ENCODE measurements at regions not wholly inside any gene's neighbourhood (a gene's known extent, or its start where the extent isn't known, plus 50 kb on each side); places are given as distances from the start of the nearest gene placed in this dataset.
A peak's percentile ranks its signal among the peaks of the same experiment; 100 is the strongest.
"Not testable (repeated sequence)": the region's sequence is repeated elsewhere in the genome, so short reads cannot be mapped to it uniquely, and the experiment has no call there.

DNA sequence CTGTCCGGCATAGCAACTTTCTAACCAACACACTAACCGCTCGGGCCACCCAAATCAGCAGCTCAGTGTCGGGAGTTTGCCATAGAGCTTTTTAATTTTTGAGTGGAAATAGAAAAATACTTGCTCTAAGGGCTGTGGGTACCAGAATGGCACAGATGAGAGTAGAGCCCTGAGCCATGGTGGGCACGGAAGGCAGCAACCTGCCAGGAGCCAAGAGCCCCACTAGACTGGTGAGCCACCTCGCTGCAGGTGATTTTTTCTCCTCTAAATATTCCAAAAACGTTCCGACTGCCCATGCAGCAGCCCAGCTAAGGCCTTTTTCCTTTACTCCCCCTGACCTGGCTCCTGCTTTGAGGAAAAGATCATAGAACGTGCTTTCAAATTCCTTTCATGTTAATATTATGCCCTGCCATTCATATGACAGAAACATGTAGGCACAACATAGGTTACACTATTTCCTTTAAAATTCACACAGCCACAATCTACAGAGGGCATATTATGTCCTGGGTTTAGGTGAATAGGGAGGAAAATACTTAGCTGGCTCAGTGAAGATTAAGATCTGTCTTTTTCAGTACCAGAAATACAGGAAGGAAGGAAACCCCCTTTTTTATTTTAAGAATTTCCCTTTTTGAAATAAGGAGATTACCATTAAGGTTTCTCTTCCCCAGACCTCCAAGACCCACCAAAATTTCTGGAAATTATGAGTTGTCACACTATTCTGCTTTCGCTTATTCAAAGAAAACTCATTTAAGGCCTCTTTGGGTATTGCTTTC, 81.0 kb upstream of the ATP12A start:
- 84 to 85% methylated on average over 9 to 10 of the region's 10 CpGs for WGBS, 2 donors

DNA sequence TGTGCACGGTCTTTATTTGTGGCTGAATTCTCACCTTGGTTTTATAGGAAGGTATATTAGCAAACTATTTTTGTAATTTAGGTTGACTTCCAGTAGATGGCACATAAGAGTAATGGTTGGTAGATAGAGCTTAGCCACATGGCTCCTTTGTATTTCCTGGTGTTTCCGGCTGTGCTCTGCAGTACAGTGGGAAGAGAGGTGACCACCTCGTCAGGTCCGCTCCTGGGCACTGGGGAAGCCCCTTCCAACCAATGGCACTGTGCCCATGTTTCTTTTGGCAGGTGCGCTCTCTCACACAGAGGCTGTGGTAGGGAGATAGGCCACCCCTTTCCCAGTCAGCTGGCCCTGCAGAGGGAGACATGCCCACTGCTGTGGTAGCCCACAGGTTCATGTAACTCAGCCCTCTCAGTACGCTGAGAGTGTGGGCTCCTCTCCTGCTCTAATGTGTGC, 74.3 kb upstream of the ATP12A start:
- no peaks in the 10 kb centered on the region for H3K9me3 ChIP-seq
- TF ChIP-seq, protein P1, sequence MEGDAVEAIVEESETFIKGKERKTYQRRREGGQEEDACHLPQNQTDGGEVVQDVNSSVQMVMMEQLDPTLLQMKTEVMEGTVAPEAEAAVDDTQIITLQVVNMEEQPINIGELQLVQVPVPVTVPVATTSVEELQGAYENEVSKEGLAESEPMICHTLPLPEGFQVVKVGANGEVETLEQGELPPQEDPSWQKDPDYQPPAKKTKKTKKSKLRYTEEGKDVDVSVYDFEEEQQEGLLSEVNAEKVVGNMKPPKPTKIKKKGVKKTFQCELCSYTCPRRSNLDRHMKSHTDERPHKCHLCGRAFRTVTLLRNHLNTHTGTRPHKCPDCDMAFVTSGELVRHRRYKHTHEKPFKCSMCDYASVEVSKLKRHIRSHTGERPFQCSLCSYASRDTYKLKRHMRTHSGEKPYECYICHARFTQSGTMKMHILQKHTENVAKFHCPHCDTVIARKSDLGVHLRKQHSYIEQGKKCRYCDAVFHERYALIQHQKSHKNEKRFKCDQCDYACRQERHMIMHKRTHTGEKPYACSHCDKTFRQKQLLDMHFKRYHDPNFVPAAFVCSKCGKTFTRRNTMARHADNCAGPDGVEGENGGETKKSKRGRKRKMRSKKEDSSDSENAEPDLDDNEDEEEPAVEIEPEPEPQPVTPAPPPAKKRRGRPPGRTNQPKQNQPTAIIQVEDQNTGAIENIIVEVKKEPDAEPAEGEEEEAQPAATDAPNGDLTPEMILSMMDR (IDR thresholded peaks at IDR 0.05): peak in 2 of 6 experiments; percentile 11 to 62
- no peak for TF ChIP-seq POLR2A (IDR thresholded peaks at IDR 0.05)
- H3K4me3 ChIP-seq: no peak overlapping the region
- H3K36me3 ChIP-seq: no peaks in the 10 kb centered on the region
- peaks cover 0 to 26% (median 0%) of the 10 kb centered on the region in 4 donors for H3K27me3 ChIP-seq
- H3K4me1 ChIP-seq: no peaks in the 10 kb centered on the region
- no peak for DNase-seq
- intact Hi-C loops (cut with DNase I): no loop called here
- WGBS, 2 donors: 60 to 81% methylated on average over 2 to 6 of the region's 6 CpGs
- no peak overlapping the region for H3K27ac ChIP-seq

More for the DNA sequence above, 81.0 kb upstream of the ATP12A start:
- H3K9me3 ChIP-seq; H3K36me3 ChIP-seq; H3K4me1 ChIP-seq; intact Hi-C loops (cut with DNase I); H3K4me3 ChIP-seq; H3K27ac ChIP-seq; DNase-seq: not testable (repeated sequence)
- peaks cover 0 to 39% (median 0%) of the 10 kb centered on the region in 4 donors for H3K27me3 ChIP-seq

DNA sequence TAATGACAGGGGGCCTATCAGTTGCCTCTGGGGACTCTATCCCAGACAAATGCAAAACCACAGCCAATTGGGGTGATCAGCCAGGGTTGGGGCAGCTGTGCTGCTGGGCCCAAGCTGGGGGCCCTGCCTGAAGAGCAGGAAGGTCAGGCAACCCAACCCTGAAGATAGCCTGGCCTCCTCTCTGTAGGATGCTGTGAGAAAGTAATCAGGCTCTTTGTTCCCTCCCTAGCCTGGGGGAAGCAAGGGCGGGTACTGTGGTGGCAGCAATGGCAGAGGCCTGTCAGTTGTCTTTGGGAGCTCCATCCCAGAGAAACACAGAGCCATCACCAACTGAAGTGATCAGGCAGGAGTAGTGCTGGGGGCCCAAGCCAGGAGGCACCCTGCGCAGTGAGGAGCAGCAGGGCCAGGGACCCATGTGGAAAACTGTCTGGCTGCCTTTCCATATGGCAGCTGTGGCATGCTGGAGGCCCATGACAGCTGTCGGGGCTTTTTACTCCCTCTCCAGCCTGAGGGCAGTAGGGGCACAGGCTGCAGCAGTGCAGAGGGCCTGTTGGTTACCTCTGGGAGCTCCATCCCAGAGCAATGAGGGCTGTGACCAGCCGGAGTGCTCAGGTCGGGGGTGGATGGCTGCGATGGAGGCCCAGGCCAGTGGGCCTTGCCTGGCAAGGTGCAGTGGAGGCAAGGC, 73.6 kb upstream of the ATP12A start:
- intact Hi-C loops (cut with DNase I): no loop called here
- H3K4me1 ChIP-seq: no peaks in the 10 kb centered on the region
- H3K27ac ChIP-seq: no peak overlapping the region
- 70 to 87% methylated on average over 2 to 3 of the region's 6 CpGs for whole genome bisulfite sequencing, 2 donors
- no peaks in the 10 kb centered on the region for H3K36me3 ChIP-seq
- TF ChIP-seq, protein P1 (IDR thresholded peaks at IDR 0.05): no peak
- no peak for TF ChIP-seq POLR2A (IDR thresholded peaks at IDR 0.05)
- no peak overlapping the region for H3K4me3 ChIP-seq
- DNase-seq: no peak
- peaks cover 0 to 24% (median 0%) of the 10 kb centered on the region in 4 donors for H3K27me3 ChIP-seq
- H3K9me3 ChIP-seq: no peaks in the 10 kb centered on the region

DNA sequence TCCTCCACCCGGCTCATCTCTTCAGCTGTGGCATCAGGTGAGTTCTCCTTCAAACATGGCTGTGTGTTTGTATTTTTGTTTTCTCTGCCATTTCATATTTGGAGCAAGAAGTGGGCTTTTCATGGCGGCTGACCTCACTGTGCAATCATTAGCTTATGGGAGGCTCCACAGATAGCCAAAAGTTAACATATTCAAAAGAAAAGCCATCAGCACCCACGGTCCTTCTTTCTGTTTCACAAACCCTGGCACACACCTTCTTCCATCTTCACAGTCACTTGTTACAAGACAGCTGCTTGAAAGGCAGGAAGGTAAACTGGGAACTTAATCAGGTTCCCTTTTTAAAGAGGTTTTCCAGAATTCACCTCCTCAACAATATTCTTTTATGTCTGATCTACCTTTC, 69.3 kb upstream of the ATP12A start:
- Histone ChIP-seq H3K4me1 (no peaks in the 10 kb centered on the region), H3K27me3 (peaks cover 0 to 7% (median 0%) of the 10 kb centered on the region in 4 donors), H3K36me3 (no peaks in the 10 kb centered on the region), H3K4me3 (no peak overlapping the region), H3K9me3 (no peaks in the 10 kb centered on the region), H3K27ac (no peak overlapping the region)
- no peak for DNase-seq
- TF ChIP-seq, protein P1 (IDR thresholded peaks at IDR 0.05): no peak
- no peak for TF ChIP-seq POLR2A (IDR thresholded peaks at IDR 0.05)
- intact Hi-C loops (cut with DNase I): no loop called here
- 52 to 76% methylated on average over 3 of the region's 3 CpGs for WGBS, 2 donors

DNA sequence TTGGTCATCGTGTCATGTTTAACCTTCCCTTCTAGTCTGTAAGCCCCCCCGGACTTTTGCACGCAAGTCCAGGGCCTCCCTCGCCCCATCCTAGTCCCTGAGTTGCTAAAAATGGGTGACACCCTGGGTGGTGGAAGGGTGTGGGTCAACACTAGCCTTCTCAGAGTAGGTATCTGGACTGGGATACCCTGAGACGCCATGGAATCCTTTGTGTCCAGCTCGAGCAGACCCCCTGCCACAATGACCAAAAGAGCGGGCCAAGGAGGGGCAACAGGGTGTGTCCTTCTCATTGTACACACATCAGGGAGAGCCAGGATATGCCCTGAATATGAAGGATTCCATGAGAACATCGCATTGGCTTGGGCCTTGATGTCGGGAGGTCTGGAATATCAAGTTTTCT, 67.5 kb upstream of the ATP12A start:
- intact Hi-C loops (cut with DNase I): no loop called here

More for the DNA sequence above, 67.5 kb upstream of the ATP12A start:
- H3K4me3 ChIP-seq: no peak overlapping the region
- H3K27ac ChIP-seq: no peak overlapping the region
- 92 to 100% methylated on average over 3 to 7 of the region's 9 CpGs for WGBS, 2 donors
- H3K36me3 ChIP-seq: no peaks in the 10 kb centered on the region
- DNase-seq: no peak
- no peaks in the 10 kb centered on the region for H3K9me3 ChIP-seq
- no peaks in the 10 kb centered on the region for H3K4me1 ChIP-seq
- H3K27me3 ChIP-seq: peaks cover 0 to 7% (median 0%) of the 10 kb centered on the region in 4 donors
- TF ChIP-seq POLR2A (IDR thresholded peaks at IDR 0.05): no peak
- TF ChIP-seq, protein P1 (IDR thresholded peaks at IDR 0.05): no peak
